Central memory CD8-positive, alpha-beta T cell (primary cell): ENCODE measurements at regions not wholly inside any gene's neighbourhood (a gene's known extent, or its start where the extent isn't known, plus 50 kb on each side); places are given as distances from the start of the nearest gene placed in this dataset.

Experiments used
- ATAC-seq: fragments of 150-1000 bp; cut with Tn5 transposase; replicated peaks from 2 replicates; pipeline ENCODE4 v1.10.0; 2022; ENCODE audit warnings: mild to moderate bottlenecking, moderate FRiP score, moderate number of reproducible peaks; ENCODE audit not compliant: poor library complexity, severe bottlenecking; ENCODE audit errors: extremely low read depth
- DNase-seq, 2 donors: peaks; one replicate each; pipeline ENCODE4 v3.0.0; 2021; ENCODE audit warnings: low spot score in 2 of 2
- H3K27ac Mint-ChIP-seq: one replicate; pipeline ENCODE4 v1.8.0; 2022; ENCODE audit warnings: low read depth, mild to moderate bottlenecking, moderate library complexity, mixed read lengths
- H3K27me3 Mint-ChIP-seq: one replicate; pipeline ENCODE4 v1.8.0; 2022; ENCODE audit warnings: mixed read lengths
- H3K36me3 Mint-ChIP-seq: one replicate; pipeline ENCODE4 v1.8.0; 2022; ENCODE audit warnings: mild to moderate bottlenecking, moderate library complexity, mixed read lengths; ENCODE audit not compliant: insufficient read depth
- H3K4me1 Mint-ChIP-seq: one replicate; pipeline ENCODE4 v1.8.0; 2022; ENCODE audit warnings: mixed read lengths
- H3K4me3 Mint-ChIP-seq: one replicate; pipeline ENCODE4 v1.8.0; 2022; ENCODE audit warnings: mild to moderate bottlenecking, moderate library complexity, mixed read lengths
- H3K9me3 Mint-ChIP-seq: one replicate; pipeline ENCODE4 v1.8.0; 2022; ENCODE audit warnings: mixed read lengths

DNA sequence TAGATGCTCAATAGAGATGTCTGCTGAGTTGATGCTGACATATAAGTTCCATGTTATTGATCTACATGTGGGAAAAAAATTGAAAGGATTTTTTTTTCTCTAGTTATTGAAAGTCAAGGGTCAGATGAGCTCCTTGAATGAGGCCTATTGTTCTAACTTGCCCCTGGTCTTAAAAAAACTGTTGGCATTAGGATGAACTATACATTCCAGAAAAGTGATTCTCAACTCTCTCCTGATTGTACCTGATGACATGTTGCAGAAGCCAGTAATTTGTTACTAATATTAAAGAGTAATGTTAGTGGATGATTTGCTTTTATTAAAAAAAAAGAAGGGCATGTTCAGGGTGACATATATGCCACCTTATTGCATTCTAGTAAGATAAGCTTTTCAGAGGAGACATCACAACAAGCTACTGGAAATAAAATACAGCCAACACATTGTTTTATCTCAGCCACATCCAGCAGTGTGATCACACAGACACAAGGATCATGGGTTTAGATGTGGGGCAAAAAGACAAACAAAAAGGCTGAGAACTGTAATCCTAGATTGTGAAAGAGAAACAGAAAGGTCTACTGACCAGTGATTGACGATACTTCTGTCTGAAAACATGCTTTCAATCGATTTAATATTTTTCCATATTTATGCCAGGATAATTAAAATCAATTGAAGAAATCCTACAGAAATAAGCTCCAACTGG lies 1314.1 kb upstream of the C9orf72 start:
- no peak overlapping the region for H3K27ac Mint-ChIP-seq
- ATAC-seq = no peak

GRCh38 chr9:28888806-28889205 lies 1315.5 kb upstream of the C9orf72 start:
- H3K27ac Mint-ChIP-seq = no peak overlapping the region
- no peak for DNase-seq
- no peak for ATAC-seq
- H3K4me1 Mint-ChIP-seq = no peaks in the 10 kb centered on the region
- peaks cover 5% of the 10 kb centered on the region for H3K9me3 Mint-ChIP-seq
- H3K27me3 Mint-ChIP-seq = no peaks in the 10 kb centered on the region
- H3K36me3 Mint-ChIP-seq = no peaks in the 10 kb centered on the region
- no peak overlapping the region for H3K4me3 Mint-ChIP-seq

More for the DNA sequence above, 1314.1 kb upstream of the C9orf72 start:
- no peak overlapping the region for H3K4me3 Mint-ChIP-seq
- no peaks in the 10 kb centered on the region for H3K27me3 Mint-ChIP-seq
- DNase-seq = no peak
- peaks cover 1% of the 10 kb centered on the region for H3K36me3 Mint-ChIP-seq
- H3K4me1 Mint-ChIP-seq = no peaks in the 10 kb centered on the region
- peaks cover 5% of the 10 kb centered on the region for H3K9me3 Mint-ChIP-seq

GRCh38 chr9:28892538-28892937 lies 1319.3 kb upstream of the C9orf72 start:
- no peaks in the 10 kb centered on the region for H3K36me3 Mint-ChIP-seq
- ATAC-seq (no peak), DNase-seq (no peak)
- no peaks in the 10 kb centered on the region for H3K27me3 Mint-ChIP-seq
- H3K4me1 Mint-ChIP-seq = no peaks in the 10 kb centered on the region
- peaks cover 17% of the 10 kb centered on the region for H3K9me3 Mint-ChIP-seq
- H3K4me3 Mint-ChIP-seq = no peak overlapping the region
- no peak overlapping the region for H3K27ac Mint-ChIP-seq

GRCh38 chr9:28899267-28899666 lies 1326.0 kb upstream of the C9orf72 start:
- Mint-ChIP-seq H3K36me3 (no peaks in the 10 kb centered on the region), H3K27ac (no peak overlapping the region), H3K9me3 (peaks cover 20% of the 10 kb centered on the region), H3K4me1 (no peaks in the 10 kb centered on the region), H3K27me3 (no peaks in the 10 kb centered on the region), H3K4me3 (no peak overlapping the region)
- ATAC-seq (no peak), DNase-seq (no peak)

DNA sequence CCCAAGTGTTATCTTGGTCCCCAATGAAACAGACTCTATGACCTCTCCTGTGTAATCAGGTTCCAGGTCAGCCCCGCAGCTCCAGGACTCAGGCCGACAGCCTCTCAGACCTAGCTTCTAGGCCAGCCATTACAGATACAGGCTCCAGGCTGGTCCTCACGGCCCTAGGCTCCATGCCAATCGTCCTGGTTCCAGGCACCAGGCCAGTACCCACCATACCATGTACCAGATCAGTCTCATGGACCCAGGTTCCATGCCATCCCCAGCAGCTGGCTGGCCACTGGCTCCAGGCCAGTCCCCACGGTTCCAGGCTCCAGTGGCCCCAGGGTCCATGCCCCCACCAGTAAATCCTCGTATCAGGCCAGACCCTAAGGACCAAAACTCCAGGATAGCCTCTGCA lies 1326.6 kb upstream of the C9orf72 start:
- no peak overlapping the region for H3K4me3 Mint-ChIP-seq
- peak; percentile 24 for ATAC-seq
- no peaks in the 10 kb centered on the region for H3K27me3 Mint-ChIP-seq
- DNase-seq = no peak
- H3K4me1 Mint-ChIP-seq = no peaks in the 10 kb centered on the region
- H3K27ac Mint-ChIP-seq = no peak overlapping the region
- peaks cover 19% of the 10 kb centered on the region for H3K9me3 Mint-ChIP-seq
- no peaks in the 10 kb centered on the region for H3K36me3 Mint-ChIP-seq

GRCh38 chr9:28900406-28900805 lies 1327.1 kb upstream of the C9orf72 start:
- no peaks in the 10 kb centered on the region for H3K36me3 Mint-ChIP-seq
- no peak overlapping the region for H3K4me3 Mint-ChIP-seq
- ATAC-seq = no peak
- DNase-seq = no peak
- no peaks in the 10 kb centered on the region for H3K27me3 Mint-ChIP-seq
- H3K9me3 Mint-ChIP-seq = peaks cover 14% of the 10 kb centered on the region
- H3K27ac Mint-ChIP-seq = no peak overlapping the region
- H3K4me1 Mint-ChIP-seq = no peaks in the 10 kb centered on the region

- H3K36me3 Mint-ChIP-seq = no peaks in the 10 kb centered on the region
- DNase-seq = no peak
- H3K9me3 Mint-ChIP-seq = peaks cover 17% of the 10 kb centered on the region
- no peaks in the 10 kb centered on the region for H3K27me3 Mint-ChIP-seq
- no peak overlapping the region for H3K4me3 Mint-ChIP-seq
- H3K27ac Mint-ChIP-seq = no peak overlapping the region
- no peak for ATAC-seq
- no peaks in the 10 kb centered on the region for H3K4me1 Mint-ChIP-seq
Observed at GRCh38 chr9:28909526-28909925, 1336.2 kb upstream of the C9orf72 start.

DNA sequence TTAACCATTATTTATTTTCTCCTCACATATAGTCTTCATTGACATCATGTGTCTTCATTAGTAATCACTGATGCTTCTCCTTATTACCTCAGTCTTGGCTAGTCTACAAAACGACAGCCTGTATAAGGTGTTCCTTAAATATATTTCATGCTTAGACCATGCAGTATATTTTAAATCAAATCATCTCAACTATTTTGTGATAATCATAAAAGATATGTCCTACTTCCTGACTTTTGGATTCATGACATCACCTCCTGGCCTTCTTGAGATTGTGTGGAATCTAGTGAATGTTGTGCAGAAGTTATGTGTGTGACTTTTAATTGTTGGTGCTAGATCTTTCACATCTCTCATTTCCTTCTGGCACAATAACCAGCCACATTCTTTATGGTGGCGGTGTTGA lies 1339.3 kb upstream of the C9orf72 start:
- H3K9me3 Mint-ChIP-seq = peaks cover 8% of the 10 kb centered on the region
- H3K36me3 Mint-ChIP-seq = no peaks in the 10 kb centered on the region
- no peak overlapping the region for H3K4me3 Mint-ChIP-seq
- H3K27me3 Mint-ChIP-seq = no peaks in the 10 kb centered on the region
- no peak overlapping the region for H3K27ac Mint-ChIP-seq
- no peaks in the 10 kb centered on the region for H3K4me1 Mint-ChIP-seq
- no peak for DNase-seq
- no peak for ATAC-seq

DNA sequence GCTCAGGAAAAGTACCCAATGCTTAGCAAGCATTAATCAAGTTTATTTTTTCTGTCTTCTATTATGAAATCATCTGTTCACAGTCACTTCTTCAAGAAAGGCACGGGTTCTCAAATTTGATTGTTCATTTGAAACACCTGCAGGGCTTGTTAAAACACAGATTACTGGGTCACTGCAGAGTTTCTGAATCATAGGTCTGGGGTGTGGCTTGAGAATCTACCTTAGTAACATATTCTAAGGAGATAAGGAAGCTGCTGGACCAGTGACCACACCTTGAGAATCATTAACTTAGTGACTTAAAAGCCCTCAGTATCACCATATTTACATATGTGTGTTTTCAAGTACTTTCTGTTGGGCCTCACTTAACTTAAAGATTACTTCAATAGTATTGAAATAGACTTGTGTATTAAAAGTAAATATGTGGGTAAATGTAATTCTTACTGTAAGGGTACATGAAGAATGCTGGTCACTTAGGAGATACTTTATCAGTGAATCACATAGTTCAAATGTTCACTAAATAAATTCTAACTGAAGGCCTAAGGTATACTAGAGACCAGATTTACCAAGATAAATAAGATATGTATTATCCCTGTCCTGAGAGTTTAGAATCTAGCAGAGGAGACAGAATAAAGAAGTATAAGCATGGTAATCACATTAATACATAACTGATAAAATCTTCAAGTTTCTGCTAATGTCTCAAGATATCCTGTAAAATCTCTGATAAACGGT lies 1342.1 kb upstream of the C9orf72 start:
- Mint-ChIP-seq H3K4me1 (no peaks in the 10 kb centered on the region), H3K9me3 (peaks cover 15% of the 10 kb centered on the region), H3K4me3 (no peak overlapping the region), H3K27ac (no peak overlapping the region), H3K36me3 (no peaks in the 10 kb centered on the region), H3K27me3 (no peaks in the 10 kb centered on the region)
- ATAC-seq = no peak
- no peak for DNase-seq

DNA sequence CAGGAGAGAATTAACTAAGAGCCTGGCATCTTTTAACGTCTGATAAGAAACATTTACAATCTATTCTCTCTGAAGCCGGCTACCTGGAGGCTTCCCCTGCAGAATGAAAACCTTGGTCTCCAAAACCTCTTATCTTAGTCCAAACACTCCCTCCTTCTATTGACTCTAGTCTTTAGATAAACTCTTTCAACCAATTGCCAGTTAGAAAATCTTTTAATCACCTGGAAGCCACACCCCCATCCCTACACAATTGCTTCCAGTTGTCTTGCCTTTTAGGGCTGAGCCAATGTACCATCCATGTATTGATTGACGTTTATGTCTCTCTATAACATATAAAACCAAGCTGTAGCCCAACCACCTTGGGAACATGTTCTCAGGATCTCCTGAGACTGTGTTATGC lies 1343.1 kb upstream of the C9orf72 start:
- peaks cover 15% of the 10 kb centered on the region for H3K9me3 Mint-ChIP-seq
- H3K27ac Mint-ChIP-seq = no peak overlapping the region
- H3K27me3 Mint-ChIP-seq = no peaks in the 10 kb centered on the region
- no peak overlapping the region for H3K4me3 Mint-ChIP-seq
- ATAC-seq (no peak), DNase-seq (no peak)
- no peaks in the 10 kb centered on the region for H3K36me3 Mint-ChIP-seq
- H3K4me1 Mint-ChIP-seq = no peaks in the 10 kb centered on the region

DNA sequence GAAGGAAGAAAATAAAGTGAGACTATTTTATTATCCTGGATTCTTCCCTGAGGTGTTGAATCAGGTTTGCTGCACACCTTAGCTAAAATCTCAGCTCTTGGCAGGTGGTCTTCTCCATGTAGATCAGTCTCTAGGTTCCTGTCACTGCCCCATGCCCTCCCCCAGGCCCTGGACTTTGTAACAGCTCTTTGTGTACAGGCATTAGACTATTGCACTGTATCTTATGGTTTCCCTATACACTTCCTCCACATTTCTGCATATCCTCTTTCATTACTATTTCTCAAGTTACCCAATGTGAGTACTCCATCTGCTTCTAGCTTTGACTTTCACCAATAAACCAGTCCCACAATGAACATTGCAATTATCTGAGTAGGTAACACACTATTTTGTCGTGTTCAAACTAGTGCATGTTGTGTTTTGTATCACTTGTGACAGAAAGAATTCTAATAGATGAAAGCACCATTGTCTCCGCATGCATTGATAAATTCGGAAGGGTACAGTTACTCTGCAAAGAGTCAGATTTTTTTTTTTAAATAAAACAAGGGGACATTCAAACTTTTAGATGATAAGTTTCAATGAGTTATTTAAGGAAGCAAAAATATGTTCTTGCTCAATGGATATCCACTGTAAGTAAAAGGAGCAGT lies 1348.7 kb upstream of the C9orf72 start:
- H3K27me3 Mint-ChIP-seq = no peaks in the 10 kb centered on the region
- no peak overlapping the region for H3K27ac Mint-ChIP-seq
- ATAC-seq = no peak
- no peaks in the 10 kb centered on the region for H3K4me1 Mint-ChIP-seq
- H3K9me3 Mint-ChIP-seq = peaks cover 10% of the 10 kb centered on the region
- DNase-seq = no peak
- H3K4me3 Mint-ChIP-seq = no peak overlapping the region
- no peaks in the 10 kb centered on the region for H3K36me3 Mint-ChIP-seq

- H3K36me3 Mint-ChIP-seq = no peaks in the 10 kb centered on the region
- DNase-seq = no peak
- H3K9me3 Mint-ChIP-seq = peaks cover 14% of the 10 kb centered on the region
- H3K4me3 Mint-ChIP-seq = no peak overlapping the region
- H3K4me1 Mint-ChIP-seq = no peaks in the 10 kb centered on the region
- no peaks in the 10 kb centered on the region for H3K27me3 Mint-ChIP-seq
- no peak overlapping the region for H3K27ac Mint-ChIP-seq
- ATAC-seq = no peak
Observed at GRCh38 chr9:28922891-28923290, 1349.6 kb upstream of the C9orf72 start.

GRCh38 chr9:28923351-28923750 lies 1350.1 kb upstream of the C9orf72 start:
- no peak for DNase-seq
- no peaks in the 10 kb centered on the region for H3K4me1 Mint-ChIP-seq
- H3K9me3 Mint-ChIP-seq = peaks cover 15% of the 10 kb centered on the region
- no peak for ATAC-seq
- H3K27me3 Mint-ChIP-seq = no peaks in the 10 kb centered on the region
- H3K36me3 Mint-ChIP-seq = no peaks in the 10 kb centered on the region
- H3K27ac Mint-ChIP-seq = no peak overlapping the region
- H3K4me3 Mint-ChIP-seq = no peak overlapping the region
